Left colon (tissue), 2 donors: ENCODE measurements at regions not wholly inside any gene's neighbourhood (a gene's known extent, or its start where the extent isn't known, plus 50 kb on each side); places are given as distances from the start of the nearest gene placed in this dataset.

Experiments
- ATAC-seq: fragments of 200-7000 bp; cut with Tn5 transposase; one replicate; pipeline ENCODE4 v1.9.1; 2020; ENCODE audit warnings: mild to moderate bottlenecking, moderate library complexity
- DNase-seq, 2 donors: peaks; one replicate each; pipeline ENCODE4 v3.0.0-alpha.2; 2020
- intact Hi-C, 2 donors: fragments of 100-400 bp; cut with DNase I in 1 of 2; cut with micrococcal nuclease in 1 of 2; formaldehyde crosslinking; loops; one replicate each; pipeline versions ENCODE4 v1.11.2 to v1.14.0; 2022; cut with DNase I, micrococcal nuclease
- donor health status: DM: no; HTN: no; CAD: no.
- donor health status: DM: yes; HTN: yes; CAD: no.

DNA sequence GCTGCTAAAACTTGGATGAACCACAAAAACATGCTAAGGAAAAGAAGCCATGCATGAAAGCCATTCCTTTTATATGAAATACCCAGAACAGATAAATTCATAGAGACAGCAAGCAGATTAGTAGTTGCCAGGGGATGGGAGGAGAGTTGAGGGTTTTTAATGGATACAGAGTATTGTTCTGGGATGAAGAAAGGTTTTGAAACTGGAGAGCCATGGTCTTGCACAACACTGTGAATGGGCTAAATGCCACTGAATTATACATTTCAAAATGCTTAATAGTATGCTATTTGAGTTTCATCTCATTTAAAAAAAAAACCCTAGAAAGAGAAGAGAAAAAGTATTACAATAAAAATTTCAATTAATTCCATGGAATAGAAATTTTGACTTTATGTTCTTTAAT is 154.3 kb downstream of the GNAT3 start:
- DNase-seq = no peak
- intact Hi-C loops = no loop called here
- ATAC-seq = no peak

GRCh38 chr7:80350430-80350829 is 161.4 kb downstream of the GNAT3 start:
- ATAC-seq = no peak
- intact Hi-C loops = no loop called here

DNA sequence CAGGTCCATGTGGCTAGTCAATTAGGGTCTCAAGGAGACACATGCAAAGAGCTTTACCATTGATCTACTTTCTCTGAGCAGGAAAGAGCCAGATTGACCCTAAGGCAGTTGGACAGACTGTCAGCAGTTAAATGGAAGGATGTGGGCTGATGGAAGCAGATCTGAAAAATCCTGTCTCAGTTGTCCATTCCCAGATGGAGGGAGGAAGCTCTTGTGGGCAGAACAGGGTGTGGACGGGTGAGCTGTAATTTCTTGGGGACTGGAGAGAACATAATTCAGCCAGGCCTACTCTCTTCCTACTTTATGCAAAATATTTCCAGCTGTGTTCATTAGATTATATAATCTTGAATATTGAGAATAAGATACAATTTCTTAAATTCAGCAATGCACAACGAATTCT is 163.6 kb downstream of the GNAT3 start:
- intact Hi-C loops = no loop called here
- ATAC-seq (no peak), DNase-seq (no peak)

More at GRCh38 chr7:80350430-80350829, 161.4 kb downstream of the GNAT3 start:
- DNase-seq = no peak

GRCh38 chr7:80347173-80347572 is 164.7 kb downstream of the GNAT3 start:
- no peak for ATAC-seq

GRCh38 chr7:80346704-80347103 is 165.2 kb downstream of the GNAT3 start:
- no peak for DNase-seq
- intact Hi-C loops = no loop called here
- ATAC-seq = no peak

More at GRCh38 chr7:80347173-80347572, 164.7 kb downstream of the GNAT3 start:
- DNase-seq = no peak
- intact Hi-C loops = no loop called here

DNA sequence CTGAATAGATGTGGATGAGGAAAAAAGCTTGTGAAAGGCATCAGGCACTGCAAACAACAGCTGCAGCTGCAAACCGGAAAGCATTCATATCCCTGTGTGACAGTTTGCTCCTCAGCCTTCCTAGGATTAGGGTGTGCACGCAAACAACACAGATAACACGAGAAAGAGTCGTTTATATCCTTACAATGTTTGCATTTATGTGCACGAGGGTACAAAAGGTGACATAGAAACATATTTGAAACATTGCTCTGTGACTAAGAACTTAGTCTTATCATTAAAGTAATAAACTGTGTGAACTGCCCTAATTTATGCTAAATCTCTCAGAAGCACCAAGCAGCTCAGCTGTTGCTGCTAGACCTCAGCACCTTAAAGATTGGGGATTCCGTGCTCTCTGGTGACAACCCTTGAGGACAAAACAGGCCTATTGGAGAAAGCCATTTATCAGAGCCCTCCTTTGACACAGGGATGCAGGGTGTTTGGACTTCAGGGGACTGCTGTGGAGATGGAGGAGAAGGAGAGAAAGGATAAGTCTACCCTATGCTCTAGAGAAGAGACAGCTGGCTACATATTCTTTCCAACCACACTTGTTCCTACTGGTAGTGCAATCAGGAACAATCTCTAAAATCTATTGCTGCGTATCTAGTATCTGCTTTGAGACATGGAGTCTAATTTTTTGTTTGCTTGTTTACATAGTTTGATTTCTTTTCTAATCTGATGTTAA is 176.2 kb downstream of the GNAT3 start:
- DNase-seq (peak in 1 of 2 donors; percentile 66), ATAC-seq (peak; percentile 92)
- intact Hi-C loops = no loop called here

DNA sequence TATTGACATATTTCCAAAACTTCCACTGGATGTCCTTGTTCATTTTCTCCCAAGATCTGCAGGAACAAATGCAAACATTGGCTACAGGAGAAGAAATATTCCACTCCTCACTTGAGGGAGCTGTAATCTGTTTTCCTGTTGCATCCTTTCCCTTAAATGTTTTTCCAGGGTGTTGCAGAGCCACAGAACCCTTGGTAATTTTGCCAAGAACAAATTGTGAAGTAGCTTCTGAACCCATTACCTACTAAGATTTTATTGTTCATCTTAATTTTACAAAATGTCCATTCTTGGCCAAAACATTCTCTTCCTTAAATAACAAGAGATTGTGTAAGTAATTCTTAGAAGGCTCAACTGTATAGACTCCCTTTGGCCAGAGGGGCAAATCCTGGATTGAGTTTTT is 177.0 kb downstream of the GNAT3 start:
- DNase-seq (no peak), ATAC-seq (no peak)

DNA sequence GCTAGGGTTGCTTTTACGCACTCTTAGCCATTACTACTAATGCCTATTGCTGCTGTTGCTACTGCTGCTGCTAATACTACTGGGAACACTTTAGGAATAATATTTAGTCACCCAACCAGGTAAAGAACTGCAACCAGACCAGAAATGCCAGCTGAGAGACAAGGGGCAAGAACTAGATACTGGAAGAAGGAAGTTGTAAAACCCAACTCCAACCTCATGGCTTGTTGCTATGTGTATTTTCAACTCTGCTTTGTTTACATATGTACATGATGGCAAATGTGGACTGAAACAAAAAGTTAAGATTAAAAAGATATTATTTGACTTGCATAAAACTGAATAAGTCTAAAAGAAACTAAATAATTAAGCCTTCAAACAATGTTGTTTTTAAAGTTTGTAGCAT is 177.7 kb downstream of the GNAT3 start:
- DNase-seq (no peak), ATAC-seq (peak; percentile 79)
- intact Hi-C loops = no loop called here

More for the DNA sequence above, 177.0 kb downstream of the GNAT3 start:
- intact Hi-C loops = no loop called here

GRCh38 chr7:80333040-80333439 is 178.8 kb downstream of the GNAT3 start:
- DNase-seq (no peak), ATAC-seq (no peak)
- intact Hi-C loops = no loop called here

- ATAC-seq (no peak), DNase-seq (no peak)
- intact Hi-C loops = no loop called here
These were observed 181.4 kb downstream of the GNAT3 start for GRCh38 chr7:80330434-80330833.

DNA sequence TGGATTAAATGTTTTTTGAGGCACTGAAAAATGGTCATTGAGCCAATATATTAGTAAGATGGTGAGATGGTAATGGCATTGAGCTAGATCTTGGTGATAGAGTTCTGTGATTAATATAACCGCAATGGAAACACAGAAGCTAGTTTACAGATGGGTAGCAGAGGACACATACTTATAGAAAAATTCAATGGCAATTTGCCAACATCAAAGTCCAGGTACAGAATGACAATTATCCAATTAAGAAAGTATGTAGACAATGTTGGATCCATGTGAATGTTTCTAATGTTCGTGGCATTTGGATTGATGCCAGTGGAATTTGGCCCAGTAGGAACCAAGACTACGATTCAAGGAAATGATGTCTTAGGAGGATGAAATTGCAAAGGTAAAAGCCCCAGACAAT is 187.8 kb downstream of the GNAT3 start:
- ATAC-seq (no peak), DNase-seq (no peak)
- intact Hi-C loops = no loop called here

DNA sequence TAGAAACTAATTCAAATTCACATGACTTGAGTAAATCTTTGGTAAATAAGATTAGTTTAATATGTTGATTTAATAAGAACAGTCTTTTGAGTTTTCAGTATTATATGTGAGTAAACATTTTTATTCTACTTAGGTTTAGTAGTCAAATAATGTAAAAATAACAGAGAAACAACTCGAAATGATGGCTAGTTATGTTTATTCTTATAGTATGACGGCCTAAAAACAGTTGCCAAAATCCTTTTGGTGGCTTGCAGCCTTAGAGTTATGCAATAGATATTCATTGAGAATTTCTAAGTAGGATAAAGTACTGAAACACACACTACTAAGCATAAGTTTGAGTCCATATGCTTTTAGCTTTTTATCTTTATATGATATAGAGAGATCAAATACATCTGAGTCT is 184.8 kb downstream of the GNAI1 start:
- no peak for ATAC-seq
- DNase-seq = no peak
- intact Hi-C loops = no loop called here

DNA sequence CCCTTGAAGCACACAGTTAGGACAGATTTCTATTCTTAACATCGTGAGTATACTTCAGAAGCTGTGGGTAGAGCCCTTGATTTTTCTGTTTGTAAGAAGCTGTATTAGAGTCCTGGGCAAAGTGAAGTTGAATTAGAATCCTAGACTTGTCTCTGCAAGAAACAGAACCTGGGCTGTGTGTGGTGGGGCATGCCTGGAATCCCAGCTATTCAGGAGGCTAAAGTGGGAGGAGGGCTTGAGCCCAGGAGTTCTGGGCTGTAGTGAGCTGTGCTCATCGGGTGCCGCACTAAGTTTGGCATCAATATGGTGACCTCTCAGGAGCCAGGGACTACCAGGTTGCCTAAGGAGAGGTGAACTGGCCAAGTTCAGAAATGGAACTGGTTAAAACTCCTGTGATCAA is 183.4 kb downstream of the GNAI1 start:
- DNase-seq = no peak
- intact Hi-C loops = no loop called here
- no peak for ATAC-seq

DNA sequence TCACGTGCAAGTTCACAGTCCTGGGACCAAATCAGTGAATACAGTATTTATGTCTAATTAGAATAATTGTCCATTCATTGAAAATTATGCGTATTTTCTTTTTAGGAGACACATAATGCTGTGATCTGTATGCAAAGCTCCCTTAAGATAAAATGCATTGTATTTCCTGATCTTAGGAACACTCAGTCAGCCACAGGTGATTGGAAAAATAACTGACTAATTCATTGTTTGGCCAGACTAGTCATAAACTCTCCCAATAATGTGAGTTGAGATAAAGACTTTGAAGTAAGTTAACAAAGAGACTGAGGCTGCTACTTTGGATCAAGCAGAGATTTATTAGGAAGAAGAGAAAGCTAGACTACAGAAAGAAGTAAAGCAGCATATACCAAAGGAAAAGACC is 182.2 kb downstream of the GNAI1 start:
- DNase-seq = no peak
- no peak for ATAC-seq
- intact Hi-C loops = no loop called here

- ATAC-seq (no peak), DNase-seq (no peak)
- intact Hi-C loops = no loop called here
These were observed 179.1 kb downstream of the GNAI1 start for GRCh38 chr7:80313716-80314115.

- intact Hi-C loops = no loop called here
- DNase-seq = no peak
- no peak for ATAC-seq
These were observed 178.5 kb downstream of the GNAI1 start for GRCh38 chr7:80313067-80313626.

DNA sequence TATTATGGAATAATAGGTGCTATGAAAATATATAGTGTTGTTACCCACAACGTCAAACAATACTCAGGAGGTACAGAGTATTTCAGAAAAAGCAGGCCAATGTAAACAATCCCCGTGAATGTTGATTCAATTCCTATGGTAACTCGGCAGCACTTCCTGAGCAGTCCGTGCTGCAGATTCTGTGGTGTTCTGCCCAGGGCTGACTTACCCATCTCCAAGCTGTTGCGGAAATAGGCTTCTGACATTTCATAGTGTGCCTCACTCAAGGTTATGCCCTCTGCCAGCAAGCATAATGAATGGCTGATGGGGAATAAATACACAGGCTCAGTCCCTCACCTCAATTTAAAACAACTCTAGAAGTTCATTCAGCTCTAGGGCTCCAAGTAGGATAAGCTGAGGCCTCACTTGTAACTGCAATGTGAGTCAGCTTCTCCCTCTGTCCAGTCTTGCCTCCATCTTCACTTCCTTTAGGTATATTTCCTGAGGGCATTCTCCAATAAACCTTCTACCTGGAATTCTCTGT is 177.6 kb downstream of the GNAI1 start:
- intact Hi-C loops = no loop called here
- ATAC-seq (peak; percentile 75), DNase-seq (peak in 1 of 2 donors; percentile 33)

- intact Hi-C loops = no loop called here
- ATAC-seq = no peak
- no peak for DNase-seq
These were observed 176.7 kb downstream of the GNAI1 start for GRCh38 chr7:80311313-80311712.

DNA sequence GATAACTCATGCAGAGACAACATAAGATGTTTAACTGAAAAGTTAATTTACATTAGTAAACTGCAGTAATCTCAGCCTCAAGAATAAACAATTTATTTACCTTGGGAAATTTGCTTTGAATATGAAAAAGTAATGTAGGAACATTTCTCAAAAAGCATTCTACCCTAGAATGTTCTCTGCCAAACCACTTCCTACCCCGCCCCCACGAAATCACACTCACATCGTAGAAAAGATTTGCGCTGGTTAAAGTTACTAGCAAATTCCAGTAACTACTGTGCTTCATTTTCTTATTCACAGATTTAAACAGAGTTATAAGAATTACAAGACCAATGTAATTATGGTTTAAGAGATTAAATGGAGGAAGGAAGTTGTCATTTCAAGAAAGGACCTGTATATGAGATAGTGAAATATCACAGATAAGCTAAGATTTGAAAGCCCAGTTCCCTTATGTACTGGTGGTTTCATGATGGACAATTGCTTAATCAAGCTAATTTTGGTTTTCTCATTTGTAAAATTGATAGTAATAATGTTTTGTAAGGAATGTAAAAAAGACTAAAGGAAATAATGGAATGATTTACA is 175.4 kb downstream of the GNAI1 start:
- ATAC-seq = no peak
- intact Hi-C loops = no loop called here
- no peak for DNase-seq

- intact Hi-C loops = no loop called here
- ATAC-seq (no peak), DNase-seq (no peak)
These were observed 174.7 kb downstream of the GNAI1 start for GRCh38 chr7:80309377-80309776.
